KMS-11 (cell line): ENCODE measurements at regions not wholly inside any gene's neighbourhood (a gene's known extent, or its start where the extent isn't known, plus 50 kb on each side); places are given as distances from the start of the nearest gene placed in this dataset.

ENCODE experiments used
- H2AFZ ChIP-seq: fragments of 200-600 bp; sonication (generic); 2 replicates; pipeline ENCODE4 v1.6.1; 2016; ENCODE audit warnings: antibody characterized with exemption, mixed run types, low read depth
- H3K27ac ChIP-seq: fragments of 200-600 bp; sonication (generic); 2 replicates; pipeline ENCODE4 v1.6.1; 2016; ENCODE audit warnings: mild to moderate bottlenecking, mixed run types
- H3K27me3 ChIP-seq: fragments of 200-600 bp; sonication (generic); 2 replicates; pipeline ENCODE4 v1.6.1; 2017; ENCODE audit warnings: mild to moderate bottlenecking, low read depth, mixed run types, moderate library complexity; ENCODE audit not compliant: insufficient read depth
- H3K36me3 ChIP-seq: fragments of 200-600 bp; sonication (generic); 2 replicates; pipeline ENCODE4 v1.6.1; 2017; ENCODE audit warnings: mild to moderate bottlenecking, mixed run types; ENCODE audit not compliant: insufficient read depth
- H3K4me1 ChIP-seq: fragments of 200-600 bp; sonication (generic); 2 replicates; pipeline ENCODE4 v1.6.1; 2016; ENCODE audit warnings: mild to moderate bottlenecking, low read depth, mixed run types; ENCODE audit not compliant: poor library complexity, severe bottlenecking
- H3K4me2 ChIP-seq: fragments of 200-600 bp; sonication (generic); 2 replicates; pipeline ENCODE4 v1.7.0; 2016; ENCODE audit warnings: mild to moderate bottlenecking, mixed run types
- H3K4me3 ChIP-seq: fragments of 200-600 bp; sonication (generic); IDR thresholded peaks from 2 replicates; pipeline ENCODE4 v1.6.1; 2017; ENCODE audit warnings: low read depth, low read length, mixed read lengths; ENCODE audit not compliant: insufficient read depth
- H3K79me2 ChIP-seq: fragments of 200-600 bp; sonication (generic); 2 replicates; pipeline ENCODE4 v1.6.1; 2016; ENCODE audit warnings: low read depth, mixed run types; ENCODE audit not compliant: insufficient read depth
- H3K9ac ChIP-seq: fragments of 200-600 bp; sonication (generic); 2 replicates; pipeline ENCODE4 v1.6.1; 2016; ENCODE audit warnings: mild to moderate bottlenecking, mixed run types
- H4K20me1 ChIP-seq: fragments of 200-600 bp; sonication (generic); 2 replicates; pipeline ENCODE4 v1.6.1; 2016; ENCODE audit warnings: mild to moderate bottlenecking, mixed run types; ENCODE audit not compliant: insufficient read depth
- TF ChIP-seq, protein P1 (sequence below): fragments of 200-600 bp; sonication (generic); conservative IDR thresholded peaks from 2 replicates; pipeline ENCODE4 v1.6.1; 2017; ENCODE audit warnings: low read depth, mild to moderate bottlenecking, antibody characterized with exemption, low read length, moderate library complexity, mixed read lengths

DNA sequence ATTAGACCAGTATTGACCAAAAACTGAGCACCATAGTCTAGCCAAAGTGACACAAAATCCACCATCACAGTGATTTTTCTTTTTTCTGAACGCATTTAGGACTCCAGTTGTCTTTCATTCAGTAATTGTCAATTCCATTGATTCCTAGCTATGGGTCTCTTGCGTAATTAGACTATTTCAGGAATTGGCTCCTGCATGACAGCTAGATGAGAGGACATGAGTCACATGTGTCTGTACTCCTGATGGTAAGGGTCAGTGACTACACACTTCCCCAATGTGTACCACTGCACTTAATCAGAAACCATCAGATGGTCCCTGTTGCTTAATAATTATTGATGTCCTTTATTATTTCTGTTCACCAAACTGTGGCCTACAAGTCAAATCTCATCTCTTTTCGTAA, 469.5 kb downstream of the POM121L12 start:
- no peak overlapping the region for H3K27ac ChIP-seq
- H3K9ac ChIP-seq: no peak overlapping the region
- H4K20me1 ChIP-seq: no peaks in the 10 kb centered on the region
- no peaks in the 10 kb centered on the region for H3K79me2 ChIP-seq
- H3K27me3 ChIP-seq: no peaks in the 10 kb centered on the region
- H3K4me3 ChIP-seq: no peak overlapping the region
- H3K4me1 ChIP-seq: no peaks in the 10 kb centered on the region
- H3K4me2 ChIP-seq: no peak overlapping the region
- H2AFZ ChIP-seq: no peak overlapping the region
- TF ChIP-seq, protein P1, sequence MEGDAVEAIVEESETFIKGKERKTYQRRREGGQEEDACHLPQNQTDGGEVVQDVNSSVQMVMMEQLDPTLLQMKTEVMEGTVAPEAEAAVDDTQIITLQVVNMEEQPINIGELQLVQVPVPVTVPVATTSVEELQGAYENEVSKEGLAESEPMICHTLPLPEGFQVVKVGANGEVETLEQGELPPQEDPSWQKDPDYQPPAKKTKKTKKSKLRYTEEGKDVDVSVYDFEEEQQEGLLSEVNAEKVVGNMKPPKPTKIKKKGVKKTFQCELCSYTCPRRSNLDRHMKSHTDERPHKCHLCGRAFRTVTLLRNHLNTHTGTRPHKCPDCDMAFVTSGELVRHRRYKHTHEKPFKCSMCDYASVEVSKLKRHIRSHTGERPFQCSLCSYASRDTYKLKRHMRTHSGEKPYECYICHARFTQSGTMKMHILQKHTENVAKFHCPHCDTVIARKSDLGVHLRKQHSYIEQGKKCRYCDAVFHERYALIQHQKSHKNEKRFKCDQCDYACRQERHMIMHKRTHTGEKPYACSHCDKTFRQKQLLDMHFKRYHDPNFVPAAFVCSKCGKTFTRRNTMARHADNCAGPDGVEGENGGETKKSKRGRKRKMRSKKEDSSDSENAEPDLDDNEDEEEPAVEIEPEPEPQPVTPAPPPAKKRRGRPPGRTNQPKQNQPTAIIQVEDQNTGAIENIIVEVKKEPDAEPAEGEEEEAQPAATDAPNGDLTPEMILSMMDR: no peak
- no peaks in the 10 kb centered on the region for H3K36me3 ChIP-seq

DNA sequence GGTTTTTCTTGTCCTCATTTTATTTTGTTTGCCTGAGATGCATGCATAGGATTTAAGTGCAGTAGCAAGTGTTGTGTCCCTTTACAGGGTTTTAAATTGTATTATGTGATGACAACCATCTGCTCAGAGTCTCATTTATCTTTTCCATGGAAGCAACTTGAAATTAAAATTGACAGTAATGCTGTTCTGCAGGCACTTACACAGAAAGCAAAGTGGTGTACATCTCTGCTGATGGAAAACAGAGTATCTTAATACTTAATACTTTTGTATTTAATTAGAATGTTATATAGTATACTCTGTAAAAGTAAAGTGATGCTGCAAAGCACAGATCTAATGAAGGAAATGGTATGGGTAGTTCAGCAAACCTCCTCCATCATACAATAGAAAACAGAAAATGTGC, 482.9 kb downstream of the POM121L12 start:
- H2AFZ ChIP-seq: no peak overlapping the region
- TF ChIP-seq, protein P1: no peak
- H4K20me1 ChIP-seq: no peaks in the 10 kb centered on the region
- no peak overlapping the region for H3K9ac ChIP-seq
- H3K36me3 ChIP-seq: no peaks in the 10 kb centered on the region
- H3K27ac ChIP-seq: no peak overlapping the region
- no peaks in the 10 kb centered on the region for H3K27me3 ChIP-seq
- H3K4me1 ChIP-seq: no peaks in the 10 kb centered on the region
- H3K79me2 ChIP-seq: no peaks in the 10 kb centered on the region
- H3K4me3 ChIP-seq: no peak overlapping the region
- H3K4me2 ChIP-seq: no peak overlapping the region

DNA sequence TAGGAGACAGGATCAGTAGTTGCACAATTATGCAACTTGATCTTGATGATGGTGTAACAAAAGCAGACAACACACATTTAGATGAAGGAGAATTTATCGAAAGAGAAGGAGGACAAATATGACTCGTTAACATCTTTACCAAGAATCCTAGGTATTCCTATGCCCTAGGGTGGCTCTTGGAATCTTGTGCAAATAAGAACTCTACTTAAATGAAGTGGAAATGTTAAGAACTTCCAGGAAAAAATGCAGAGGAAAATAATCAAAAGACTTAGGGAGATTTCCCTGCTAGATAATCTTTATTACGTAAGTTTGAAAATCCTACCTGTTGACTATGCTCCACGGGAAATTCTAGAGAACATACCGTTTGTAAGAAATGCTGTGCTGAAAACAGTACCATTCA, 485.4 kb downstream of the POM121L12 start:
- no peak overlapping the region for H3K27ac ChIP-seq
- H4K20me1 ChIP-seq: no peaks in the 10 kb centered on the region
- no peaks in the 10 kb centered on the region for H3K27me3 ChIP-seq
- H2AFZ ChIP-seq: no peak overlapping the region
- H3K9ac ChIP-seq: no peak overlapping the region
- no peaks in the 10 kb centered on the region for H3K36me3 ChIP-seq
- TF ChIP-seq, protein P1: no peak
- no peaks in the 10 kb centered on the region for H3K79me2 ChIP-seq
- no peak overlapping the region for H3K4me3 ChIP-seq
- H3K4me2 ChIP-seq: no peak overlapping the region
- no peaks in the 10 kb centered on the region for H3K4me1 ChIP-seq

DNA sequence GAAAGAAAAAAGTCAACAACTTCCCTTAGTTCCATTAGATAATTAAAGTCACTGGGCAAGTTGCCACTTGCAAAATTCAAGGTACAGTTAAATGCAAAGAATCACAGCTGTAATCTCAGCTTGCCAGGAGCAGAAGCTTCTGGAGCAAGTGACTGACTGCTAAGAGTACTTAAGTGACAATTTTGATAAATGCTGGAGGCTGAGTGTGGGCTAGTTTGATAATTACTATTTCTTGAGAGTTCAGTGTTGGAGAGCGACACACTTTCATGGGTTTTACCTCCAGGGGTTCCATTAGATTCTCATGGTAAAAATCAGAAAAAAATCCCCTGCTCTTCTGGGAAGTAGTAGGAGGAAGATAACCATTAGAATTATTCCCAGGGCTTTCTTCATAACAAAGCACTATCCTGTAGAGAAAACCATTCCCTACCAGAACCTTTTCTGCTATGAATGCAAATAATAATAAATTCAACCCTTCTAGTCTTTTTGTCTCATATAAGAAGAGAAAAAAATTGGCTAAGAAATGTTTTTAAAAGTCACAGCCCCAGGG, 486.3 kb downstream of the POM121L12 start:
- Histone ChIP-seq H2AFZ (no peak overlapping the region), H3K4me1 (no peaks in the 10 kb centered on the region), H3K36me3 (no peaks in the 10 kb centered on the region), H4K20me1 (no peaks in the 10 kb centered on the region), H3K9ac (no peak overlapping the region), H3K79me2 (no peaks in the 10 kb centered on the region), H3K27ac (no peak overlapping the region), H3K4me3 (no peak overlapping the region), H3K27me3 (no peaks in the 10 kb centered on the region), H3K4me2 (no peak overlapping the region)
- TF ChIP-seq, protein P1: no peak
